OCI-LY3 (cell line): ENCODE measurements at regions not wholly inside any gene's neighbourhood (a gene's known extent, or its start where the extent isn't known, plus 50 kb on each side); places are given as distances from the start of the nearest gene placed in this dataset.

ENCODE experiments used
- EZH2phosphoT487 ChIP-seq: fragments of 200-600 bp; shearing (Covaris generic); IDR thresholded peaks from 2 replicates; pipeline ENCODE4 v1.6.1; 2018; ENCODE audit warnings: antibody characterized with exemption, mixed run types, low read depth
- TF ChIP-seq, protein P1 (sequence below): fragments of 200-600, 300-600 bp; sonication (generic); IDR thresholded peaks from 2 replicates; pipeline ENCODE4 v1.5.1; 2014; ENCODE audit warnings: antibody characterized with exemption, low read length, low read depth

- TF ChIP-seq, protein P1, sequence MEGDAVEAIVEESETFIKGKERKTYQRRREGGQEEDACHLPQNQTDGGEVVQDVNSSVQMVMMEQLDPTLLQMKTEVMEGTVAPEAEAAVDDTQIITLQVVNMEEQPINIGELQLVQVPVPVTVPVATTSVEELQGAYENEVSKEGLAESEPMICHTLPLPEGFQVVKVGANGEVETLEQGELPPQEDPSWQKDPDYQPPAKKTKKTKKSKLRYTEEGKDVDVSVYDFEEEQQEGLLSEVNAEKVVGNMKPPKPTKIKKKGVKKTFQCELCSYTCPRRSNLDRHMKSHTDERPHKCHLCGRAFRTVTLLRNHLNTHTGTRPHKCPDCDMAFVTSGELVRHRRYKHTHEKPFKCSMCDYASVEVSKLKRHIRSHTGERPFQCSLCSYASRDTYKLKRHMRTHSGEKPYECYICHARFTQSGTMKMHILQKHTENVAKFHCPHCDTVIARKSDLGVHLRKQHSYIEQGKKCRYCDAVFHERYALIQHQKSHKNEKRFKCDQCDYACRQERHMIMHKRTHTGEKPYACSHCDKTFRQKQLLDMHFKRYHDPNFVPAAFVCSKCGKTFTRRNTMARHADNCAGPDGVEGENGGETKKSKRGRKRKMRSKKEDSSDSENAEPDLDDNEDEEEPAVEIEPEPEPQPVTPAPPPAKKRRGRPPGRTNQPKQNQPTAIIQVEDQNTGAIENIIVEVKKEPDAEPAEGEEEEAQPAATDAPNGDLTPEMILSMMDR = no peak
- no peak for TF ChIP-seq EZH2phosphoT487
These were observed 67.6 kb upstream of the SPAG17 start for GRCh38 chr1:118252624-118253023.
